ENCODE measurements at regions not wholly inside any gene's neighbourhood (a gene's known extent, or its start where the extent isn't known, plus 50 kb on each side); places are given as distances from the start of the nearest gene placed in this dataset.

- no peak for DNase-seq
Measured at GRCh38 chr3:54071601-54072000, 50.8 kb upstream of the CACNA2D3 start.

- DNase-seq: no peak
Measured at GRCh38 chr3:54069961-54070360, 52.4 kb upstream of the CACNA2D3 start.

GRCh38 chr3:54067055-54067698 is 55.2 kb upstream of the CACNA2D3 start:
- DNase-seq: no peak

GRCh38 chr3:54066253-54066652 is 56.1 kb upstream of the CACNA2D3 start:
- DNase-seq: no peak

- no peak for DNase-seq
Measured at GRCh38 chr3:54065586-54065985, 56.8 kb upstream of the CACNA2D3 start.

GRCh38 chr3:54065140-54065539 is 57.2 kb upstream of the CACNA2D3 start:
- no peak for DNase-seq

GRCh38 chr3:54064486-54064885 is 57.9 kb upstream of the CACNA2D3 start:
- DNase-seq: no peak

- no peak for DNase-seq
Measured at GRCh38 chr3:54062546-54062945, 59.8 kb upstream of the CACNA2D3 start.

- DNase-seq: no peak
Measured at GRCh38 chr3:54056521-54056920, 65.8 kb upstream of the CACNA2D3 start.

- no peak for DNase-seq
Measured at GRCh38 chr3:54053882-54054281, 68.5 kb upstream of the CACNA2D3 start.

- no peak for DNase-seq
Measured at GRCh38 chr3:54053211-54053610, 69.1 kb upstream of the CACNA2D3 start.

GRCh38 chr3:54047568-54047967 is 74.8 kb upstream of the CACNA2D3 start:
- DNase-seq: no peak

GRCh38 chr3:54046641-54047214 is 75.6 kb upstream of the CACNA2D3 start:
- no peak for DNase-seq

- DNase-seq: no peak
Measured at GRCh38 chr3:54045061-54045815, 77.1 kb upstream of the CACNA2D3 start.

GRCh38 chr3:54042259-54042823 is 80.0 kb upstream of the CACNA2D3 start:
- no peak for DNase-seq

GRCh38 chr3:54040476-54040875 is 81.9 kb upstream of the CACNA2D3 start:
- no peak for DNase-seq

GRCh38 chr3:54038391-54038790 is 84.0 kb upstream of the CACNA2D3 start:
- no peak for DNase-seq

GRCh38 chr3:54036543-54036942 is 85.8 kb upstream of the CACNA2D3 start:
- no peak for DNase-seq

GRCh38 chr3:54034971-54035370 is 87.4 kb upstream of the CACNA2D3 start:
- DNase-seq: no peak

- no peak for DNase-seq
Measured at GRCh38 chr3:54033761-54034160, 88.6 kb upstream of the CACNA2D3 start.

GRCh38 chr3:54032598-54032997 is 89.8 kb upstream of the CACNA2D3 start:
- no peak for DNase-seq

GRCh38 chr3:54028372-54028771 is 94.0 kb upstream of the CACNA2D3 start:
- DNase-seq: no peak

GRCh38 chr3:54026543-54026942 is 95.8 kb upstream of the CACNA2D3 start:
- DNase-seq: no peak

GRCh38 chr3:54021071-54021470 is 101.3 kb upstream of the CACNA2D3 start:
- DNase-seq: no peak
